Anterior cingulate cortex (tissue), 58 donors: ENCODE measurements at regions not wholly inside any gene's neighbourhood (a gene's known extent, or its start where the extent isn't known, plus 50 kb on each side); places are given as distances from the start of the nearest gene placed in this dataset.

Experiments used
- DNase-seq, 58 donors: peaks; one replicate each; lab custom pipeline; 2025; lab: John Stamatoyannopoulos, UW

GRCh38 chr15:61798631-61799030, 261.6 kb downstream of the VPS13C start:
- DNase-seq: no peak

- no peak for DNase-seq
These were observed 264.2 kb downstream of the VPS13C start for GRCh38 chr15:61796056-61796455.

DNA sequence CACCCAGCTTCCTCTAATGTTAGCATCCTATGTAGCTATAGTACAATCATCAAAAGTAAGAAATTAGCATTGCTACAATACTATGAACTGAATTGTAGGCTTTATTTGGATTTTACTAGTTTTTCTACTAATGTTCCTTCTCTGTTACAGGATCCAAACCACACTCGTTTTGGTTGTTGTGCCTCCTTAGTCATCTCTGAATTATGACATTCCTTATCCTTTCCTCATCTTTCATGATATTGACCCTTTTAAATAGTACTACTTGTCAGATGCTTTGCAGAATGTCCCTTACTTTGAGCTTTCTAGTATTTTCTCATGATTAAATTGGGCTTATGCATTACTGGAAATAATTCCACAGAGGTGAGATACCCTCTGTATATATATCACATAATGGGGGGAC, 265.4 kb downstream of the VPS13C start:
- DNase-seq: no peak

DNA sequence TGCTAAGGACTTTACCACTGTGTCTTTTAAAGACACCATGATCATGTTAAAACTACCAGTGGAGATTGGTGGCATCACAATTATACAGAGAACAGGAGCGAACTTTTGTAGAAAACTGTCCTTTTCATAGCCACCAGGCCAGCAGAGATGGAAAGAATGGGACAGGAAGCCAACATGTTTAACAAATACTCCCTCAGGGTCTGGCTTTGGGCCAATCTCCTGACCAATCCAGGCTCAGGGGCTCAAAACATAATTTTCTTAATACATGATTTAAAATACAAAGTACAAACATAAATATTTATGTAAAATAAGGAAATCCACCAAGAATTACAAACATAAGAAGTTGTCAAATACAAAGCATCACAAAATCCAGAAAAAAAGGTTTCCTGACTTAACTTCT, 266.0 kb downstream of the VPS13C start:
- DNase-seq: no peak

GRCh38 chr15:61784734-61785133, 275.5 kb downstream of the VPS13C start:
- DNase-seq: no peak

- no peak for DNase-seq
These were observed 279.8 kb downstream of the VPS13C start for GRCh38 chr15:61780278-61780980.

GRCh38 chr15:61777689-61778088, 282.6 kb downstream of the VPS13C start:
- DNase-seq: no peak

DNA sequence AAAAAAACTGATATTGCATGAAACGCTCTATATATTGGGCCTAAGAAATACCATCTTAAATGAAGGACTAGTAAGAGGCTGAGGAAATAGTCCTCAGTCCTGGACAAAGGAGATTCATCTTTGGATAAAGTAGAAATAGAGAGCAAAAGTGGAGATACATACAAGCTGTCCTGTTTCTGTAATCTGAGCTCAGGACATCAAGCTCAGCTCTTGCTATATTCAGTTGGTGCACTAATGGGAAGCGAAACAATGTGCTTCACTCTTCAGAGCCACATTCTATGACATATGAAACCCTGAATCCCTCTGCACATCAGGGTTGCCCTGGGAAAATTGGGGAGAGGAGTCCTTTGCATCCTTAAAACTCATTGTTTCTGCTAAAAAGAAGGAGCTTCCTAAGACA, 290.7 kb downstream of the VPS13C start:
- no peak for DNase-seq

- DNase-seq: no peak
These were observed 292.1 kb downstream of the VPS13C start for GRCh38 chr15:61768131-61768530.

- peak in 19 of 58 donors; percentile 3 to 64 (median 10) for DNase-seq
These were observed 295.3 kb downstream of the VPS13C start for GRCh38 chr15:61764981-61765380.

DNA sequence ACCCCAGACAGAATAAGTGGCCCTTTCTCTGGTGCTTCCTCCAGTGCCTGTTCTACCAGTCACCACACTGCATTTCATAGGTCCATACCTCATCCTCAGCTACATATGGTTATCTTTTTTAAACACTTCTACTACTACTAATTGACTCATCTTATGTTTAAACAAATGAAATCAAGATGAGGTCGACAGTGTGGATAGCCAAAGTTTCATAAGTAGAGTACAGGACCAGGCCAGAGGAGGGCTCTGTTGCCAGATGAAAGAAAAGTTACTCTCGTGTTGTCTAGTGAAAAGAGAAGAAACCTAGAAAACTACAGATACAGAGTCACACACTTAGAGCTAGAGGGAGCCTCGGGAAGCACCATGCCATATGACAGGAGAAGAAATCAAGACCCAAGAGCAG, 296.1 kb downstream of the VPS13C start:
- DNase-seq: no peak

DNA sequence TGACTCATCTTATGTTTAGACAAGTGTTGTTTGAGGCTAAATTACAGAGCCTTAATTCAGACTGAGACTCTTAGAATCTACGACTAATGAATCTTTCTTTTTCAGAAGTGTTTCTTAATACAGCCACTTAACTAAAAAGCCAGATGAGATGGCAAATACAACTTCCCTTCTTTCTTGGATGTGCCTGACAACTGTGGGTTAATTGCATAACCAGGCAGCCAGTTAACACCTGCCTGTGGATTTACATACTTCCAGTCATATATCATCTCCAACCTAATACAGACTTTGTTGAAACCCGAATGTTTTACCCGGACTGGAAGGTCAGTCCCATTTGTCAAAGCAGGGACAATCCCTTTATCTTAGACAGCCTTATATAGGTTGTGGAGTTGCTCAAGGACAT, 297.6 kb downstream of the VPS13C start:
- DNase-seq: no peak

DNA sequence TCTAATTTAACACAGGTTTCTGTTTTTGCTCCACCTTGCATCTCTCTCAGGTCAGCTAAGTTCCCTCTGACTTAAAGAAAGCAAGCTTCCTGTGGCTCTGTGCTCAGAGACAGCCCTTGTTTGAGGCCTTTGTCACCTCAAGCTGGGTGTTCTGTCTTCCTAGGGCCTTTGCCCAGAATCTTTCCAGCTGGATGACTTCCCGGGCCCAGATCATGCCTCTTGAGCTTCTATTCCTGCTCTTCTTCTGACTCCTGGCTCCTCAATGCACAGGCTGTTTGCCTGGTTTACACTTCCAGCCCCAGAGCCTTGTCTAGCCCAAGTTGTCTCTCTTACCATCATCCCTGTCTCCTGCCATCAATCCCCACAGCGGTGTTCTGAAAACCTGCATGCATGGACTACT, 300.6 kb downstream of the VPS13C start:
- peak in 1 of 58 donors; percentile 1 for DNase-seq

DNA sequence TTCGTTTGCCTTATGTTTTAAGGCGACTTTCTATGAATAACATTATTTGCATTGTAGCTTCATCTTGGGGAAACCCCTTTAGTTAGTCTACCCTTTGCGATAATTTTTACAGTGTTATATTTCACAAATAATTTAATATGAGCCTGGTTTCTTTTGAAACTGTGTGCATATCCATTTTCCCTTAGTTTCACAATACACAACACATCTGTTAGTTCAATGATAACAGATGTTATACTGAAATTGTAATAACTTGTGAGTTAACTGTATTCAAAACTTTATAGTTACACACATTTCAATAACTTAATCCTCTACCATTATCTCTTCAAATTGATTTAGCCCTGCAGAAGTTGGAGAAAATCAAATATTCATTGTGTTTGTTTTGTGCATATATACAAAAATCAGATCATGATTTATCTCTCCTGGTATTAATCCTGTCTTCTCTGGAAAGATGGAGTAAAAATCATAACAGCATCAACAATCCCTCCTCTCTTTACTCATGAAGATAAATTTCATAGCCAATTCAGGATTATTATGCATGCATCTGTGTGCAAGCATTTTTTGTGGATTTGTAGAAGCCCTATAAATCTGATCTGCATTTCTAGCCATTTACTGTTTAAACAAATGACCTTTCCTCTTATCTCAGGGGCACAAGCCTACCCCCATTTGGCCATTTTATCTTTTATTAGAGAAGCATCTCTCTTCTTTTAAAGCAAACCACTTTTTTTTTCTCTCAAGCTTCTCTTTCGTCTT, 304.0 kb downstream of the VPS13C start:
- DNase-seq: no peak

DNA sequence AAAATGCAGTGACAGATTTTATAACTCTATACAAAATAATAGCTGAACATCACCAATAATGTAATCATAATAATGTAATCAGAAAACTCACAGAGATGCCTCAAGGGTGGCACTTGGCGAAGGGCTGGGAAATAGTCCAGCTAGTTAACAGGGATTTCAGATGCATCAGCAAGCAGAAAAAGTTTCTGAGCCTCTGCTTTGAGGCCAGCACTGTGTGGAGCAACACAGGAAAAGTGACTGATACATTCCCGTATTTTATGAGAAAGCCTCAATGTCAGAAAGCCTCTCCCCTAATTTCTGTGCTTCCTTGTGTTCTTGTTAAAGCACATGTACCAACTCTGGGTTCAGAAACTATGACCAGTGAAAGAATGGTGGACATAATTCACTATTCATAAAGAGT, 304.8 kb downstream of the VPS13C start:
- peak in 1 of 58 donors; percentile 12 for DNase-seq

GRCh38 chr15:61753018-61753710, 307.1 kb downstream of the VPS13C start:
- DNase-seq: no peak

- DNase-seq: no peak
These were observed 308.2 kb downstream of the VPS13C start for GRCh38 chr15:61752001-61752400.

DNA sequence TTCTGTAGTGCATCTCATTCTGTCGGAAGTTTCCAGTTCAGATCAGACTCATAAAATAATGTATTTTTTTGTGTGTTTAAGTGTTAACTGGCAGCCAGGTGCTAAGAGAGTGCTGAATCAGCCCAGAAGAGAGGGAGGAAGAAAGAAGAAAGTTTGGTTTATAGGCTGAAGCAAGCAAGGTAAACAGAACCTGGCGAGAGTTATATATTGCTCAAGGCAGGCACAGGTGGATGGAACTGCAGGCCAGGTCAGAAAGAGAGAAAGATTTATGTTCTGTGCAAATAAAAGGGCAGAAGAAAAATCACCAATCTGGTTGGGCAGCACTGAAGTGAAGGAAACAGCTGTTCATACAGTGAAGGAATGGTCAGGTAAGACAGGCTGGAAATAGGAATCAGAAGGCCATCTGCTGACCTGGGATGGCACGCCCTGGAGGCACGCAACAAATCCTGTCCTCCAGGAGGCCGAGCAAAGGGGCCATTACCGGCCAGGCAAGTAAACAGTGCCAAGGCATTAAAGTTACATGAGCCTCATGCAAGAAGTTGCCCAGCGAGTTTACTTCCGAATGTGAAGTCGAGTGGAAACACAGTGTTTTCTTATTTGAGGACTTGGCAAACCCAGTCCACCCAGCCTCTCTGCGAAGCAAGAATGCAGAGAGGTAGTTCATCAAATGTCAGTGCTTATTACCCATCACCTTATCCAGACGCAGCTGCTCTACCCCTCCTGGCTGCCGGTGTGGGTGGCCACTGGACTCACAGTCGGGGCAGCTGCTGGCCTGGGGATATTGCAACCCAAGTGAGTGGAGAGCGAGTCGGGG, 309.8 kb downstream of the VPS13C start:
- peak in 30 of 58 donors; percentile 2 to 71 (median 33) for DNase-seq

- no peak for DNase-seq
These were observed 311.1 kb downstream of the VPS13C start for GRCh38 chr15:61749169-61749568.

DNA sequence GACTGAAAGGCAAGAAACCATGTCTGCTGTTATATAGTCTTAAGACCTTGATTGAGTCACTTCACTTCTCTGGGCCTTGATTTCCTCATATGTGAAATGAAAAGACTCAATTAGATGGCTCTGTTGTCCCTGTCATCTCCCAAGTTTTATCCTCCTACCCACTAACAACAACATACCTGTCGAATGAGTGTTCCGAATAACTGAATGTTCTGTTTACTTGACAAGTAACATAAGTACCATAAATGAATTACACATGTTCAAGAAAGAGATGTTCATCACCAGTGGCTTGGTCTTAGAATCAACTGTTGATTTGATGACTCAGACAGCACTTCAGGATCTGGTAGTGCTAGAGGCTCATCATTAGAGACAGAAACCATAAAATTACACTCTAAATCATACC, 311.7 kb downstream of the VPS13C start:
- no peak for DNase-seq

DNA sequence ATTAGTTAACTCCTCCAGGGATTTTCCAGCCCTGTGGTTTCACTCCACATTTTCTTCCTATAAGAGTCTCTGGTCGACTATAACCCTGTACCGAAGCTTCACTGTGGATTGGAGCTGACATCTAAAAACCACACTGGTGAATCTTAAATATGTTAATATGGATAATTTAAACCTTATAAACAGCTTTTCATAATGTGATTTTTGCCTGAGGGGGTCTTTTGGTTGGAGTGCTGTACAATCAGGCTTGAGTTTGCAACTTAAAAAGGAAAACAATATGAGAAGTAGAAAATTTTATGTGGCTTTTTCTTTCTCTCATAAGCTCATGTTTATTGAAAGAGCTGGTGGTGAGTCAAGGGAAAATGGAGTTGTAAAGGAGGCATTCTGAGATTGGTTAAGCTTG, 313.7 kb downstream of the VPS13C start:
- DNase-seq: no peak
